GM21737 (cell line): ENCODE measurements at regions not wholly inside any gene's neighbourhood (a gene's known extent, or its start where the extent isn't known, plus 50 kb on each side); places are given as distances from the start of the nearest gene placed in this dataset.

Source experiments
- ATAC-seq: cut with Tn5 transposase; IDR thresholded peaks from one replicate; pipeline ENCODE4 v1.9.1; 2021; ENCODE audit warnings: mild to moderate bottlenecking, moderate library complexity; ENCODE audit not compliant: unreplicated experiment

DNA sequence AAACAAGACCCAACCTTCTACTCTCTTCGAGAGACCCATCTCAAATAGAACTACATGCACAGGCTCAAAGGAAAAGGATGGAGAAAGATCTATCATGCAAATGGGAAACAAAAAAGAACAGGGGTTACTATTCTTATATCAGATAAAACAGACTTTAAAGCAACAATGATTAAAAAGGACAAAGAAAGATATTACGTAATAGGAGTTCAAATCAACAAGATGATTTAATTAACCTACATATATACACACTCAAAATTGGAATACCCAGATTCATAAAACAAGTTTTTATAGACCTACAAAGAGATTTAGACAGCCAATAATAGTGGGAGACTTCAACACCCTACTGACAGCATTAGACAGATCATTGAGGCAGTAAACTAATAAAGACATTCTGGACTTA is 536.6 kb upstream of the RAG2 start:
- no peak for ATAC-seq

GRCh38 chr11:37124384-37124783 is 526.3 kb upstream of the RAG2 start:
- no peak for ATAC-seq

DNA sequence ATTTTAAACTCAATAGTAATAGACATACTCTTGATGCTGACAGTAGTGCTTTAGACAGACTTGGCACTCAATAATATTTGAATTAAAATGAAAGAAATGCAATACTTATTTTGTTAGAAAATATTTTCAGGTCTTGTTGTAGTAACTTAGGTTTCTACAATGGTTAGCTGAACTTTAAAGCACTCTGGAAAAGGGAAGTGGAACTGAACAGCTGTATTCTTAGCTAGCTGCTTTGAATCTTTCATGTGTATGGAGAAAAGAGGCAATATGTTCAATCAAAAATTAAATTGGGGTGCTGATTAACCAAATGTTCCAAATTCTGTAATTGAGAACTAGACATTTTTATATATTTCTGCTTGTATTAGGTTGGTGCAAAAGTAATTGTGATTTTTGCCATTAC is 517.9 kb upstream of the RAG2 start:
- no peak for ATAC-seq

DNA sequence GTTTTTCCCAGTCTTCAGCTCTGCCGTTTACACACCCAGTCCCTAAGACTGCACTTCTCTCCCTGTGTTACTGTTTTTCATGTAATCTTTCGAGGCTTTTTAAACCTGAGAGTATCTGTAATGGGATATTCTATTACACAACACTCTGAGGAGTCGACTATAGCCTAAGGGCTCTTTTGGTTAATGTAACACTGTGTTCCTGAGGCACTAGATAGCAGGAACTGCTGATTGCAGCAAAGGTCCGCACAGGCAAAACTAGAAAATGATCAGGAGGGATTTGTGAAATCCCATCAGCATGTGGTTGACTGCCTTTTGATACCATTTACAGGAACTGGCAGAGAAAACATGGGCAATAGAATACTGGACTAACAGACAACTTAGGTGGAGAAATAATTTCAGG is 512.3 kb upstream of the RAG2 start:
- no peak for ATAC-seq

DNA sequence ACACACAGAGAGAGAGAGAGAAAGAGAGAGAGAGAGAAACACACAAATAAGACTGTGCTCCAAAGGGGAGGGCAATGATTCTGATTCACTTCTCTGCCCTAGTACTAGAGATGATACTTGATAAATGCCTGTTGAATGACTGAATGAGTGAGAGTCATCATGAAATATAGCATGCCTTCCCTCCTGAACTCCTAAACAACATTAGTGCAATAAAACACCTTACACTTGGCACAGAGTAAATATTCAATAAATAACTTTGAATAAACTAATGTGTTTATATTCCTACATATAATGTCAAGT is 511.2 kb upstream of the RAG2 start:
- no peak for ATAC-seq

DNA sequence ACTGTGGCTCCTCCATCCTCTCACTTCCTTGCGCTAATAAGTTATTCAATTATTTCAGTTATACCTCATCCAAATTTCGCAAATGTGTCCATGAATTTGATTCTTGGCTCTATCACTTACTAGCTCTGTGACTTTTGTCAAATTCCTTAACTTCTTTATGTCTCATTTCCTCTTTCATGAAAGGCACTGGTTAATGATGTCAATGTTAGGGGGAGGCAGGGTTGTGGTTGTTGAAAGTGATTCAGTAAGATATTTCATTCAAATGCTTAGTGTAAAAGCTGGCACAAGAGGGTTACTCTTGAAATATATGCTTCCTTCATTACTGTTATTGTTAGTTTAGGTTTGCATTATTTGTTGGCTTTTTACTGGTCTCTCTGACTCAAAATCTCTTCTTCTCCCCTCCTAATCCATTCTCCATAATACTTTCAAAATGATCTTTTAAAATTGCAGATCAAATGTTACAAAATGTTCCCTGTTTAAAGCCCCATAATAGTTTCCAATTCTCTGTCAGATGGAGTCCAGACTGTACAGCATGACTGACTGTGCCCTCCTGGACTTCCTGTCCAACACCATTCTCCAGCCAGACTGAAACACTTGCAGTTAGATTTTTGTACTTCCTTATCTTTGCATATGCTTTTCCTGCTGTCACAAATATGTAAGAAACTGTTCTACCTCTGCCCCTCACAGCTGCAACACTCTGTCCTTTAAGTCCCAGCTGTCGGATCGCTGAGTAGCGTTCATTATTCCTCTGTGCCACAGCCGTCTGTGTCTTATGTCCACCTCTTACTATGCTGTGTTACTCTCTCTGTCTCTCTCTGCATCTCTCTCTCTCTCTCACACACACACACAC is 510.6 kb upstream of the RAG2 start:
- ATAC-seq, result no peak

DNA sequence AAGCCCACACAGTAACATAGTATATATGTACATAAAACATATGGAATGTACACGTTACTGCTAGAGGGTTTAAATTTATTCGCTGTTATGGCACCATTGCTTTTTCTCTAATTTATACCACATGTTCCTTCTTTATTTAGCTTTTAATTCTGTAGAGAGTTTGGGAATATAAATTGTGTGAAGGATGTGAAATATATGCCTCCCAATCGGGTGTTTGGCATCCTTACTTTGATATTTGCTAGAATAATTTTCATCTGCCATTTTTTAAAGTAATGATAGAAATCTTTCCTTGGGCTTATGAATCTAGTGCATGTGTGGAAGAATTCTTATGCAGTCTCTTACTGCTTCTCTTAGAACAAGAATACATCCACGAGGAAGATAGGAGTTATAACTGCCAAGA is 509.8 kb upstream of the RAG2 start:
- ATAC-seq, result no peak

DNA sequence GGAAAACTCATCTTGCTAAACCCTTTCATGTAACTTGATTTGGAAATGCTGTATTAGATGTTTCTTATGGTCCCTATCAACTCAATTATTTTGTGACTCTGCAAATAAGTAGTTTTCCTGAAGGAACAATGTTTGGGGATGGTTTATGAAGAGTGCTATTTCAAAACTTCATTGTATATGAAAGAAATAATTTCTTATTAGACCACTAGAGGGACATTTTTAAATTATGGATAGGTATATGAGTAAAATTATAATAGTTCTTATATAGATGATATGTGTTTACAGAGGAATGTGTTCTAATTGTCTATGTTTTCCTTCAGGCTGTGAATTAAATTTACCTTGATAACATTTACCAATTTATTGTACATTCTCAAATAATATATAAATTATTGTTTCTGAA is 509.4 kb upstream of the RAG2 start:
- no peak for ATAC-seq

DNA sequence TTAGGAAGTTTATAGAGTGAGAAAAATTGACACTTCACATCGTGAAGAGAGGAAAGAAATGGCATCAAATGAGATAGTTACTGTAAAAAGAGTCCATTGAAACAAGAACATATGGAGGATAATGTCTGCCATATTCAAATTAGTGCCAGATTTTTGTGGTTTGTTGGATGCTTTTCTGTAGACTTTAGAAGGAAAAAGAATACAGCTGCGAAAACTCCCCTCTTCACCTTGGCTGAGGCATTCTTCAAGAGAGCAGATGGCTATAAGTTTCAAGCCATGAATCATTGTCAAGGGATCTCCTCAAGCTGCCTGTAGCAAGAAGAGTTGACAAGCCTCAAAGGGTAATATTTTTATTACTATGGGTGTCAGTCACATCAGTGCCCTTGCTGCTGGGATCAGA is 507.4 kb upstream of the RAG2 start:
- no peak for ATAC-seq

- ATAC-seq, result no peak
Measured at GRCh38 chr11:37104380-37104779, 506.3 kb upstream of the RAG2 start.

GRCh38 chr11:37100008-37100407 is 502.0 kb upstream of the RAG2 start:
- ATAC-seq, result no peak

GRCh38 chr11:37092487-37092886 is 494.5 kb upstream of the RAG2 start:
- no peak for ATAC-seq

DNA sequence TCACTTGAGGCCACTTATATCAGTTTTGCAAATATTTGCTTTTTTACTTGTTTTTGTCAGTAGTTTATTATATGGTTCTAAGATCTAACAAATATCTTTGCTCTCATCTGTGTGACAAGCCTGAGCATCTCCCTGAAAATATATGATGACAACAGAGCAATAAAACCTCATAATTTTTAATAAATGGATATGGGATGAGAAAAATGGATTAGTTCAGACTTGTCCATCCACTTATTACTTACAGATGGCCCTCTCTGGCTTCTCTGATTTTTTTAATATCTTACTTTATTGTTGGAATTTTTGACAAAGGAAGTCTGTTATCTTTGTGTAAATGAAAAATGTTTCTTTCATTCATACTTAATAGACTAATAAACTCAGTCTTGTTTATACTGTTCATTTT is 491.4 kb upstream of the RAG2 start:
- ATAC-seq, result no peak

- no peak for ATAC-seq
Measured at GRCh38 chr11:37088573-37088910, 490.5 kb upstream of the RAG2 start.

DNA sequence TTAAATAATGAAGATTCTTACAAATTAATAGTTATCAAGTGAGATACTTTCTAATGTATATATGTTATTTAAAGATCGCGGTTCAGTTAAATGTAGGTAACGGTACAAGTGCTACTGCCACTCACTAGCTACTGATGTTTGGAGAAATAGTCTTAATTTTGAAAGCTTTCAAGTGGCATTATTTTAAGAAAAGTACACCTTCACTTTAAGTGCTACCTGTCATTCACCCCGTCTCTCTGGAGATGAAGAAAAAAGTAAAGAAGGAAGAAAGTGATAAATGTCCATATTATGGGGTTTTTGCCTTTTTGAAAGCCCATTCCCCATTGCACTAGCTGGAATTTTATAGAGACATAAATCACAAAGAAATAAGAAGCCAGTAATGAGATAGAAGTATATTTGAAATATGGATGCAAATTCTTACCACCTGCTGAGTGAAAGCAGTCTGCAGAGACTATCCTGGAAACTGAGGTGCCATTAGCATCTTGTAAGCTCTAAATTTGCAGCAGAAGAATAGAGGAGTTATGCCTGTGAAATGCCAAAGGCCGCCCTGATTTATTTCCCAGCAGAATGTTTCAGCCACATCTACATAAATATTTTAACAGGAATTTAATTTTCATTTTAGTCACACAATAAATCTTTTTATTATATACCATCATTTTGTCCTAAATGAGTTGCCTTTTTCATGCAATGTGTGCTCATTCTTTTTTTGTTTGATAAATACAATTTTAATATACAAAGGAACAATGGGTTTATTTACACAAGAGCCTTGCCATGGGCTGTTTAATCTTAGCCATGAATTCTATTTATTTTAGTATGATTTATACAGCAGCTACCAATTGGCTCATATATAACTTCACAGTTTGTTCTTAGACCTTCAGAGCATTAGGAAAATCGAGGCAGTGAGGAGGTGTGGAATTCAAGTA is 489.9 kb upstream of the RAG2 start:
- no peak for ATAC-seq

- no peak for ATAC-seq
Measured at GRCh38 chr11:37078521-37078920, 480.5 kb upstream of the RAG2 start.

- no peak for ATAC-seq
Measured at GRCh38 chr11:37076866-37077265, 478.8 kb upstream of the RAG2 start.

- no peak for ATAC-seq
Measured at GRCh38 chr11:37072538-37073055, 474.6 kb upstream of the RAG2 start.

GRCh38 chr11:37050311-37050710 is 452.3 kb upstream of the RAG2 start:
- no peak for ATAC-seq

- ATAC-seq, result no peak
Measured at GRCh38 chr11:37040921-37041320, 442.9 kb upstream of the RAG2 start.

GRCh38 chr11:37038911-37039310 is 440.9 kb upstream of the RAG2 start:
- ATAC-seq, result no peak

GRCh38 chr11:37026741-37027140 is 428.7 kb upstream of the RAG2 start:
- ATAC-seq, result no peak
